Fibroblast of gingiva (primary cell): ENCODE measurements at regions not wholly inside any gene's neighbourhood (a gene's known extent, or its start where the extent isn't known, plus 50 kb on each side); places are given as distances from the start of the nearest gene placed in this dataset.

Source experiments
- DNase-seq: peaks from one replicate; pipeline ENCODE4 v3.0.0-alpha.2; 2011; ENCODE audit warnings: low read depth

DNA sequence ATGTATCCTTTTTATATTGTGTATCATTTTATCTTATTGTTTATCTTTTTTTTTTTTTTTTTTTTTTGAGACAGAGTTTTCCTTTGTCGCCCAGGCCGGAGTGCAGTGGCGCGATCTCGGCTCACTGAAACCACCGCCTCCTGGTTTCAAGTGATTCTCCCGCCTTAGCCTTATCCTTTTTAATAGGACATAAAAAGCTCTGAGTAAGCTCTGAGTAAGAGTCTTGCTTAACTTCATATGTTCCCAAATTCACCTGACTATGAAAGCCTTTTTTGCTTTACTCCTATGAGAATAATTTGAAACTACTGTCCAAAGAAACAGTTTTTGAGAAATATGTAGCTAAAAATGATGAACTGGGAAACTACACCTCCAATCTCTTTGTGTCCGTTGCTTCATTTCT lies 525.5 kb downstream of the IRS1 start:
- no peak for DNase-seq

- no peak for DNase-seq
These were observed 526.2 kb downstream of the IRS1 start for GRCh38 chr2:226273440-226273839.

DNA sequence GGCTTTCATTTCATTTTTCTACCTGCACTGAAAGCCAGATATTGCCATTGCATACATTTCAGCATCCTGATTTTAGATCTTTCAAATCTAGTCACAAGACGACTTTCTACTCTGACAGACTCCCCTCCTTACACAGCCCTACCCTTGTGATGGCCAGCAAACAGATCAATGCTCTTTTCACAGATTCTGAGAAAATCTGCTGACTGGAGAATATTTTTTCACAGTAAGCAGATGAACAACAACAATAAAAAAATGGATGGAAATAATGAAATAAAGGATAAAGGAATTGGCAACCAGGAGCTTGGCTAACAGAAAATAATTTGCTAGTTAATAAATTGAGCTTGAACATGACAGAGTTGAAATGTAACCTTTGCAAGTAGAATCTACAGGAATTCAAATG lies 527.2 kb downstream of the IRS1 start:
- DNase-seq: no peak

GRCh38 chr2:226270285-226271058 lies 529.1 kb downstream of the IRS1 start:
- no peak for DNase-seq

- DNase-seq: no peak
These were observed 531.9 kb downstream of the IRS1 start for GRCh38 chr2:226267516-226268289.

- DNase-seq: no peak
These were observed 542.8 kb downstream of the IRS1 start for GRCh38 chr2:226256709-226257376.

DNA sequence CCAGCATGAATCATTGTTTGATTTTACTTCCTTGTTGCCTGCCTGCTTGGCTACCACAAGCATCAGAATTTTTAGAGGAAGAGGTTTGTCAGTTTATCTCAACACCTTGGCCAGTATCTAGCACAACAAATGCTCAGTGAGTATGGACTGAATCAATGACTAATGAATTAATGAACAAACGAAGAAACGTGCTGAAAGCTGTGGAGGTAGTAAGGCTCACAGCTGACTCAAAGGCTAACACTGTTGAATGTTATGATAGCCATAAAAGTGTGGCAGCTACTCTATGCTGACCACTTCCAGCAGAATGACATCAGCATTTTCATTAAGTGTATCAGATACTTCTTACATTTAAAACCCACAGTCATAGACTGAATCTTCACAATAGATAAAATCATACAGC lies 543.4 kb downstream of the IRS1 start:
- no peak for DNase-seq

DNA sequence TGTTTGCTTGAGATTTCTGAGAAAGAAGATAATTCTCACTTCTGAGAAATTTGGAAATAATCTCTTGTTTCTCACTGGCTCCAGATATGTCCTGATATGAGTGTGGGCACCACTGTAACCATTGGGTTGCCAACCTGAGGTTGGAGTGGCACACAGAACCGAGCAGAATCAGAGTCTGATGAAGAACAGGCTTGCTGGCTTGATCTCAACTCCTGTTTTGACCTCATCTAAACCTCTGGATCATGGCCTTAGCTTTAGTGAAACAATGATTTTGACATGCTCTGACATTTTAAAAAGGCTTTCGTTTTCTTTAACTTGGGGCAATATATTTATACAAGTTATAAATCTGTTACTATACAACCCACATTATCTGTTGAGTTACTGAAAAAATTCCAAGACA lies 548.0 kb downstream of the IRS1 start:
- no peak for DNase-seq

- DNase-seq: no peak
These were observed 552.0 kb downstream of the IRS1 start for GRCh38 chr2:226247289-226248275.

- no peak for DNase-seq
These were observed 565.4 kb downstream of the IRS1 start for GRCh38 chr2:226234187-226234586.

- no peak for DNase-seq
These were observed 566.2 kb downstream of the IRS1 start for GRCh38 chr2:226233388-226233787.

- DNase-seq: no peak
These were observed 571.5 kb downstream of the IRS1 start for GRCh38 chr2:226228080-226228479.

DNA sequence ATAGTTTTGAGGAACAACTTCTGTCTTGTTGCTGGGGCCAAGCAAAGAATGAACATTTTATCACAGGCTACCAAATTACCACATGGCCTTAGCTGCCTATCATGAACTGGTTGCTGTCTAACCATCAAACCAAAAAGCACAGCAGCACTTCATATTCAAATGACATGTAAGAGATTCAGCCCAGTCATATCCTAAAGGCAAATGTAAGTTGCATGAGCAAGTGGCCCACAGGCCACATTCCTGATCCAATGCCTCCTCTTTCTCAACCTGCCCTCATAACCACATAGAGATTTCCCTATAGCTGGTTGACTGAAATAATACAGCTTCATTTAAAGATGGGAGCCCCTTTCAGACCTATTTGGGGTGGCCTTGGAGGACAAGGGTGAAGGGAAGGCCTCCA lies 572.3 kb downstream of the IRS1 start:
- DNase-seq: no peak

GRCh38 chr2:226223704-226224103 lies 575.9 kb downstream of the IRS1 start:
- no peak for DNase-seq

GRCh38 chr2:226220511-226220910 lies 579.1 kb downstream of the IRS1 start:
- DNase-seq: peak; percentile 61

- peak; percentile 49 for DNase-seq
These were observed 582.4 kb downstream of the IRS1 start for GRCh38 chr2:226217191-226217590.

DNA sequence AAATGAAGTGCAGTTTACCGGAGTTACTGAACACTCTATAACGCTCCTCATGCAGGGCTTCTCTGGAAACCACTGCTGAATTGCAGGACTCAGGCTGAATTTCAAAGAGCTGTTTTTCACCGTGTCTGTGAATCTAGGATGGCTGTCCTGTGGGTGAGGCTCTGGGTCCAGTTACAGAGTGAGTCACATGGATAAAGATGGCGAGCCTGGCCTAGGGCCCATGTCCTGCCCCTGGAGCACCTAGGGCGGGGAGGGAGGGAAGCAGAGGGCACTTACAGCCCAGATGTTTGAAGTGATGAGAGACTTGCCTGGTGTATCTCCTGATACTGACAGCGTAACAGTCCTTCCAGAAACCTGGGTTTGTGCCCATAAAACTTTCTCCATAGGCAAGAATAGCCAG lies 583.0 kb downstream of the IRS1 start:
- DNase-seq: no peak

DNA sequence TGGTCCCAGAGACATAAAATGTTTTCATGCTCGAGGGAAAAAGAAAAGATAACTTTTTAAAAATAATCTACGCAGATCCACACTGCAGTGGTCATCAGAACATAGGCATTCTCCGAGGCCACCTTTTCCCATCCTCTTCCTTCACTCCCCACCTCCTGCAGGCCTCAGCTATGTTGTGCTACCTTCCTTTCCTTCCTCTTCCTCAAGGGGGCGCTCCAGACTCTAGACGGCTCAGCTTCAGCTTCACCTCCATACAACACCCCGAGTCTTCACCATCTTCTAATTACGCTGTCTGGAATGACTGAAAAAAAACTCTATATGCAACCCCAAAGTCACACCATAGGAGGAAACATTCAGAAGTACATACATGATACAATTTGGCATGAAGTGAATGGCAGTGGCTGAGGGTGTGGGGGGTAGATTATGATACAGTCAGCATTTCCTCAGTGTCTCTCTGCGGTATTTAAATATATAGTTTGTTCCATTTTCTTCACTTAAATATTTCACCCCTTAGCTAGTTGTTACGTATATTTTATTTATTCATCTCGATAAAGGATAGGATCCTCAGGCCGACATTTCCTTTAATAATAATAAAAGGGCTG lies 583.6 kb downstream of the IRS1 start:
- DNase-seq: peak; percentile 20

- DNase-seq: peak; percentile 67
These were observed 585.9 kb downstream of the IRS1 start for GRCh38 chr2:226213717-226214116.

- peak; percentile 87 for DNase-seq
These were observed 588.2 kb downstream of the IRS1 start for GRCh38 chr2:226211439-226211838.

DNA sequence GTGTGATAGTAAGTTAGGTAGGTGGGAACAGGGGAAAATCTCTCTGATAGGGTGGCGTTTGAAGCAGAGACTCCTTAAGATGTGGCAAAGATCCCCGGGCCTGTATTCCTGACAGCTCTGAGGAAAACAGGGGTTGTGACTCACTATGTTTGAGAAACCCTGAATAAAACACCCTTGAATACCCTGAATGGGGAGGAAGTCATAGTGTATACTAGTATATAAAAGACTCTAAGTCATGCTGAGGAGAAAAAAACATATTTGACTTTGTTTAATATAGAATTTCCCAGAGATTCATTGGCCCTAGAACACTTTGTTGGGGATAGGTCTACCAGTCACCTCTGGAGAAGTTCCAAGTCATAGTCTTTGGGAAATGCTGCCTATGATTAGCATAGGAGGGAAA lies 590.9 kb downstream of the IRS1 start:
- DNase-seq: peak; percentile 6
